SK-N-SH (cell line): ENCODE measurements at regions not wholly inside any gene's neighbourhood (a gene's known extent, or its start where the extent isn't known, plus 50 kb on each side); places are given as distances from the start of the nearest gene placed in this dataset.

Experiments
- CTCF ChIA-PET: fragments of 300-600, 350-600 bp; formaldehyde crosslinking; extraction: SDS; loops from one replicate; lab custom pipeline; 2021; lab: Yijun Ruan, JAX
- POLR2A ChIA-PET: fragments of 350-600 bp; sonication (Branson Sonifier 250); formaldehyde crosslinking; extraction: SDS; loops from one replicate; lab custom pipeline; 2020; ENCODE audit warnings: antibody characterized with exemption, inconsistent platforms; lab: Yijun Ruan, JAX
- DNase-seq: peaks from one replicate; pipeline ENCODE4 v3.0.0; 2012
- H2AFZ ChIP-seq: fragments of 200-600 bp; sonication (generic); 2 replicates; pipeline ENCODE4 v1.8.1; 2016; ENCODE audit warnings: antibody characterized with exemption, mild to moderate bottlenecking, low read depth
- H3F3A ChIP-seq: fragments of 200-600 bp; sonication (generic); replicated peaks from 2 replicates; pipeline ENCODE3; 2016; ENCODE audit warnings: antibody characterized with exemption, mild to moderate bottlenecking; ENCODE audit not compliant: insufficient read depth
- H3K27ac ChIP-seq, 2 experiments: fragments of 200-500 bp in 1 of 2; fragments of 200-600 bp in 1 of 2; sonication (Bioruptor generic) in 1 of 2; sonication (generic), shearing (Covaris generic) in 1 of 2; 2 replicates each; pipeline versions ENCODE4 v1.5.1 to v1.6.1; 2014 to 2016; ENCODE audit warnings: low read depth in 2 of 2, inconsistent platforms in 1 of 2, low read length in 1 of 2, mild to moderate bottlenecking in 1 of 2, mixed read lengths in 1 of 2
- H3K27me3 ChIP-seq: fragments of 200-600 bp; sonication (generic), shearing (Covaris generic); 2 replicates; pipeline ENCODE4 v1.6.1; 2016; ENCODE audit warnings: mixed run types; ENCODE audit not compliant: insufficient read depth
- H3K36me3 ChIP-seq, 2 experiments: fragments of 200-500 bp in 1 of 2; fragments of 200-600 bp in 1 of 2; sonication (Bioruptor generic) in 1 of 2; sonication (generic) in 1 of 2; replicated peaks in 1 of 2; 2 replicates each; pipeline versions ENCODE3 to v1.5.1; 2014 to 2016; ENCODE audit warnings: low read length in 1 of 2, mild to moderate bottlenecking in 1 of 2; ENCODE audit not compliant: insufficient read depth in 2 of 2, control insufficient read depth in 1 of 2
- H3K4me1 ChIP-seq, 2 experiments: fragments of 200-500 bp in 1 of 2; fragments of 200-600 bp in 1 of 2; sonication (Bioruptor generic) in 1 of 2; sonication (generic), shearing (Covaris generic) in 1 of 2; 2 replicates each; pipeline versions ENCODE4 v1.5.1 to v1.6.1; 2014 to 2016; ENCODE audit warnings: low read depth in 1 of 2, low read length in 1 of 2, mixed run types in 1 of 2; ENCODE audit not compliant: insufficient read depth in 2 of 2, control insufficient read depth in 1 of 2
- H3K4me2 ChIP-seq: fragments of 200-600 bp; sonication (generic), shearing (Covaris generic); 2 replicates; pipeline ENCODE4 v1.6.1; 2017; ENCODE audit warnings: mixed run types
- H3K4me3 ChIP-seq, 2 experiments: fragments of 200-500 bp in 1 of 2; fragments of 200-600 bp in 1 of 2; sonication (Bioruptor generic) in 1 of 2; sonication (generic), shearing (Covaris generic) in 1 of 2; 2 replicates each; pipeline versions ENCODE4 v1.5.1 to v1.8.1; 2014 to 2016; ENCODE audit warnings: low read depth in 2 of 2, inconsistent platforms in 1 of 2, low read length in 1 of 2, mild to moderate bottlenecking in 1 of 2, mixed read lengths in 1 of 2, moderate library complexity in 1 of 2
- H3K79me2 ChIP-seq: fragments of 200-600 bp; sonication (generic); 2 replicates; pipeline ENCODE4 v1.8.1; 2017; ENCODE audit warnings: mild to moderate bottlenecking; ENCODE audit not compliant: insufficient read depth
- H3K9ac ChIP-seq: fragments of 200-600 bp; sonication (generic); 2 replicates; pipeline ENCODE4 v1.6.1; 2017; ENCODE audit warnings: mixed run types
- H3K9me2 ChIP-seq: fragments of 200-600 bp; sonication (generic); 2 replicates; pipeline ENCODE4 v1.6.1; 2017; ENCODE audit warnings: mixed run types
- H3K9me3 ChIP-seq: fragments of 200-600 bp; sonication (generic); 2 replicates; pipeline ENCODE4 v1.6.1; 2017; ENCODE audit warnings: mixed run types, mild to moderate bottlenecking, moderate library complexity
- H4K20me1 ChIP-seq: fragments of 200-600 bp; sonication (generic); 2 replicates; pipeline ENCODE4 v1.6.1; 2017; ENCODE audit warnings: mild to moderate bottlenecking, mixed run types; ENCODE audit not compliant: insufficient read depth
- CTCF ChIP-seq: fragments of 200-600 bp; sonication (generic); IDR thresholded peaks from 2 replicates; pipeline ENCODE4 v1.6.1; 2017; ENCODE audit warnings: antibody characterized with exemption, mild to moderate bottlenecking, moderate library complexity
- GATA2 ChIP-seq: sonication (generic); formaldehyde crosslinking; IDR thresholded peaks from 2 replicates; pipeline ENCODE4 v1.5.0; 2020; ENCODE audit warnings: mild to moderate bottlenecking, missing genetic modification reagents
- IRF3 ChIP-seq: fragments of 150-350 bp; IDR thresholded peaks from 2 replicates; pipeline ENCODE4 v1.6.1; 2016; ENCODE audit warnings: mild to moderate bottlenecking, low read depth, low read length
- JUND ChIP-seq: IDR thresholded peaks from 2 replicates; pipeline ENCODE4 v1.4.0; 2012
- NFIC ChIP-seq: IDR thresholded peaks from 2 replicates; pipeline ENCODE4 v1.4.0; 2012; ENCODE audit warnings: borderline replicate concordance
- POLR2AphosphoS5 ChIP-seq: IDR thresholded peaks from 2 replicates; pipeline ENCODE4 v1.6.1; 2012; ENCODE audit warnings: low read depth, low read length
- REST ChIP-seq: IDR thresholded peaks from 2 replicates; pipeline ENCODE4 v1.6.1; 2012; ENCODE audit warnings: mild to moderate bottlenecking, low read depth, low read length, moderate library complexity
- RFX5 ChIP-seq: IDR thresholded peaks from 2 replicates; pipeline ENCODE4 v1.6.1; 2012; ENCODE audit warnings: mild to moderate bottlenecking, improper control_type of control experiment, low read length
- USF2 ChIP-seq: fragments of 150-350 bp; IDR thresholded peaks from 2 replicates; pipeline ENCODE4 v1.6.1; 2017; ENCODE audit warnings: antibody characterized with exemption, low read length, low read depth, borderline replicate concordance
- ZBTB33 ChIP-seq: IDR thresholded peaks from 2 replicates; pipeline ENCODE4 v1.4.0; 2012; ENCODE audit warnings: low read depth, borderline replicate concordance
- WGBS: methylation state at CpG from one replicate; pipeline ENCODE4 v1.1.6; 2017; ENCODE audit warnings: low lambda C conversion rate; 5-methylcytosine and 5-hydroxymethylcytosine counted together

- no peak overlapping the region for H3K27ac ChIP-seq
- no peak overlapping the region for H3K4me3 ChIP-seq
- no peaks in the 10 kb centered on the region for H3F3A ChIP-seq
- CTCF ChIA-PET, result no interaction called here
- H3K4me2 ChIP-seq, result no peak overlapping the region
- H2AFZ ChIP-seq, result no peak overlapping the region
- TF ChIP-seq IRF3, result no peak
- TF ChIP-seq RFX5, result no peak
- TF ChIP-seq REST, result no peak
- TF ChIP-seq USF2, result no peak
- TF ChIP-seq GATA2 (CRISPR knock-in tag), result no peak
- no peak for TF ChIP-seq POLR2AphosphoS5
- TF ChIP-seq JUND, result no peak
- TF ChIP-seq, all 33 proteins: peak for 0
- Histone ChIP-seq H3K9me3 (no peaks in the 10 kb centered on the region), H3K9ac (no peak overlapping the region), H3K79me2 (no peaks in the 10 kb centered on the region), H4K20me1 (no peaks in the 10 kb centered on the region), H3K9me2 (no peaks in the 10 kb centered on the region), H3K4me1 (no peaks in the 10 kb centered on the region), H3K27me3 (no peaks in the 10 kb centered on the region), H3K36me3 (no peaks in the 10 kb centered on the region)
- WGBS, result 0% methylated on average over 1 of the region's 1 CpG
- POLR2A ChIA-PET, result no interaction called here
- DNase-seq, result no peak
Observed at GRCh38 chr4:163776957-163777356, 282.5 kb downstream of the TMA16 start.

- no peaks in the 10 kb centered on the region for H3F3A ChIP-seq
- no peak overlapping the region for H3K9ac ChIP-seq
- no peaks in the 10 kb centered on the region for H3K27me3 ChIP-seq
- no peak overlapping the region for H3K27ac ChIP-seq
- H3K9me3 ChIP-seq, result no peaks in the 10 kb centered on the region
- ChIA-PET POLR2A (no interaction called here), CTCF (no interaction called here)
- no peak for DNase-seq
- no peaks in the 10 kb centered on the region for H3K9me2 ChIP-seq
- H3K4me2 ChIP-seq, result no peak overlapping the region
- H3K36me3 ChIP-seq, result no peaks in the 10 kb centered on the region
- no peak overlapping the region for H3K4me3 ChIP-seq
- no peak for TF ChIP-seq NFIC
- TF ChIP-seq RFX5, result no peak
- TF ChIP-seq ZBTB33, result no peak
- TF ChIP-seq CTCF, result no peak
- no peaks in the 10 kb centered on the region for H3K79me2 ChIP-seq
- no peaks in the 10 kb centered on the region for H3K4me1 ChIP-seq
- WGBS, result 2% methylated on average over 2 of the region's 2 CpGs
- no peaks in the 10 kb centered on the region for H4K20me1 ChIP-seq
- no peak overlapping the region for H2AFZ ChIP-seq
Observed at GRCh38 chr4:163781726-163782125, 287.2 kb downstream of the TMA16 start.
